Lower leg skin (tissue), 4 donors: ENCODE measurements at regions not wholly inside any gene's neighbourhood (a gene's known extent, or its start where the extent isn't known, plus 50 kb on each side); places are given as distances from the start of the nearest gene placed in this dataset.
A peak's percentile ranks its signal among the peaks of the same experiment; 100 is the strongest.
"Not testable (repeated sequence)": the region's sequence is repeated elsewhere in the genome, so short reads cannot be mapped to it uniquely, and the experiment has no call there.

ENCODE experiments used
- DNase-seq, 2 donors: peaks; one replicate each; pipeline ENCODE4 v3.0.0-alpha.2; 2019; ENCODE audit warnings: low spot score in 2 of 2
- H3K4me3 ChIP-seq: fragments of 200-600 bp; sonication (generic); 2 replicates; pipeline ENCODE4 v1.5.1; 2017; ENCODE audit warnings: mild to moderate bottlenecking, low read depth; ENCODE audit not compliant: poor library complexity, severe bottlenecking
- CTCF ChIP-seq, 3 donors: fragments of 450-650 bp; IDR thresholded peaks; one replicate each; pipeline ENCODE4 v1.5.1; 2016; ENCODE audit warnings: antibody characterized with exemption in 3 of 3, mild to moderate bottlenecking in 3 of 3, moderate library complexity in 2 of 3
- POLR2A ChIP-seq, 2 donors: fragments of 450-650 bp; IDR thresholded peaks; one replicate each; pipeline ENCODE4 v1.6.1; 2016 to 2017; ENCODE audit warnings: antibody characterized with exemption in 2 of 2, mild to moderate bottlenecking in 1 of 2, moderate library complexity in 1 of 2
- WGBS, 2 donors: methylation state at CpG; one replicate each; pipeline ENCODE4 v1.1.5; 2018; 5-methylcytosine and 5-hydroxymethylcytosine counted together
- intact Hi-C: fragments of 100-400 bp; cut with DNase I; formaldehyde crosslinking; loops from one replicate; pipeline ENCODE4 v1.15.0; 2023; ENCODE audit warnings: low total_unique reads

GRCh38 chr17:27157297-27157696, 136.6 kb upstream of the WSB1 start:
- peak in 1 of 2 donors; percentile 40 for DNase-seq
- intact Hi-C loops = no loop called here
- 86 to 93% methylated on average over 8 of the region's 8 CpGs for WGBS, 2 donors
- TF ChIP-seq CTCF (IDR thresholded peaks at IDR 0.05) (no peak), POLR2A (IDR thresholded peaks at IDR 0.05) (no peak)
- H3K4me3 ChIP-seq = no peak overlapping the region

DNA sequence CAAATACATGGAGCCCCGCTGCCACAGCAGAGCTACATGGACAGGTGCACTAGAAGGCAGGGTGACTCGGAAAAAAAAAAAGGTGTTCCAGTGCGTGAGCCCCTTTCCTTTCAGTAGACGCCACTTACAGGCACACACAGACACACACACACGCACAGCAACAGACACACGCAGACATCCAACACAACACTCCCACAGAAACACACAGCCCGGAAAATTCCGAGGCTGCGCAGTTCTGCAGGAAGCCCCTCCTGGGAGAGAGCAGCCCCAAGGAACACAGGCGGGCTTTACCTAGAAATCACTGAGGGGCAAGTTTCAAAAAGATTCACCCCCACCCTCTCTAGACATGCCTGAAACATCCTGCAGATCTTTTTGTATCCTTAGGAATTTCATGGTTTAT, 136.0 kb upstream of the WSB1 start:
- no peak overlapping the region for H3K4me3 ChIP-seq
- DNase-seq = no peak
- no peak for TF ChIP-seq POLR2A (IDR thresholded peaks at IDR 0.05)
- TF ChIP-seq CTCF (IDR thresholded peaks at IDR 0.05) = no peak
- intact Hi-C loops = no loop called here
- WGBS, 2 donors = 81 to 88% methylated on average over 10 of the region's 10 CpGs

DNA sequence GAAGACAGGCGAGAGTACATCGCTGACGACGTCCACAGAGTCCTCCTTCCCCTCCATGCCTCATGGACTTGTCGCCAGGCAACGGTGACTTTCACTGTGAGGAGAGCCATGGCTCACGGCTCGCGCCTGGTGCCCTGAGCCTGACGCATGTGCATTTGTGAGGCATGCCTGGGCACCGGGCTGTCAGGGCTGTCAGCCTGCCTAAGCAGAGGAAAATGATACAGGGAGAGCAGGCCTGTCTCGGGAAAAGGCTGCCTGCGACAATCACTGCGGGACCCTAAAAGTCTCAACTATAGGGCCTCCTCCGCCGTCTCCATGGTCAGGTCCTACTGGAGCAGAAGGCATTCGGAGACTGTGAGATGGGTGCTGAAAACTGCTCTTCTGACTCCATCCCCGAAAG, 135.5 kb upstream of the WSB1 start:
- intact Hi-C loops = no loop called here
- no peak overlapping the region for H3K4me3 ChIP-seq
- peak in 1 of 2 donors; percentile 32 for DNase-seq
- no peak for TF ChIP-seq CTCF (IDR thresholded peaks at IDR 0.05)
- no peak for TF ChIP-seq POLR2A (IDR thresholded peaks at IDR 0.05)
- 86 to 93% methylated on average over 18 of the region's 18 CpGs for WGBS, 2 donors

- intact Hi-C loops = no loop called here
- DNase-seq = no peak
- 84 to 87% methylated on average over 5 of the region's 5 CpGs for WGBS, 2 donors
- TF ChIP-seq POLR2A (IDR thresholded peaks at IDR 0.05) = no peak
- TF ChIP-seq CTCF (IDR thresholded peaks at IDR 0.05) = no peak
- no peak overlapping the region for H3K4me3 ChIP-seq
Observed at GRCh38 chr17:27180322-27180721, 113.6 kb upstream of the WSB1 start.

GRCh38 chr17:27181379-27181925, 112.5 kb upstream of the WSB1 start:
- intact Hi-C loops, DNase-seq, H3K4me3 ChIP-seq: not testable (repeated sequence)
- whole genome bisulfite sequencing, 2 donors = 30 to 53% methylated on average over 2 of the region's 2 CpGs

GRCh38 chr17:27181935-27182334, 112.0 kb upstream of the WSB1 start:
- H3K4me3 ChIP-seq = no peak overlapping the region
- intact Hi-C loops = no loop called here
- 80 to 88% methylated on average over 3 of the region's 3 CpGs for WGBS, 2 donors
- no peak for DNase-seq
- no peak for TF ChIP-seq CTCF (IDR thresholded peaks at IDR 0.05)
- TF ChIP-seq POLR2A (IDR thresholded peaks at IDR 0.05) = no peak

DNA sequence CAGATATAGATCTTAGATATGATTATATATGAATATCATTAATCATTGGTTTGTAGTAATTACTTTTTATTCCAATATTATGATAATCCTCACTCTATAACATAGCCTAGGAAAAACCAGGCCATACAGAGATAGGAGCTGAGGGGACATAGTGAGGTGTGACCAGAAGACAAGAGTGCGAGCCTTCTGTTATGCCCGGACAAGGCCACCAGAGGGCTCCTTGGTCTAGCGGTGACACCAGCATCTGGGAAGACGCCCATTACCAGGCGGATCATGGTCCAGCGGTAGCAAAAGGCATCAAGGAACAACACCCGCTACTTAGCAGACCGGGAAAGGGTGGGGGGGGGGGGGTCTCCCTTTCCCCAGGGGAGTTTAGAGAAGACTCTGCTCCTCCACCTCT, 96.4 kb upstream of the WSB1 start:
- intact Hi-C loops, H3K4me3 ChIP-seq: not testable (repeated sequence)
- DNase-seq = peak in 1 of 2 donors; percentile 88
- WGBS, 2 donors = 24 to 44% methylated on average over 6 to 7 of the region's 8 CpGs
